ENCODE measurements at regions not wholly inside any gene's neighbourhood (a gene's known extent, or its start where the extent isn't known, plus 50 kb on each side); places are given as distances from the start of the nearest gene placed in this dataset.
A peak's percentile ranks its signal among the peaks of the same experiment; 100 is the strongest.
"Not testable (repeated sequence)": the region's sequence is repeated elsewhere in the genome, so short reads cannot be mapped to it uniquely, and the experiment has no call there.

- no peak for DNase-seq (ENCODE audit: missing footprints)
- intact Hi-C loops (cut with DNase I) = no loop called here
These were observed 200.7 kb downstream of the RPIA start for GRCh38 chr2:88892207-88892606.

GRCh38 chr2:88892788-88893187 lies 201.3 kb downstream of the RPIA start:
- intact Hi-C loops (cut with DNase I) = no loop called here
- DNase-seq (ENCODE audit: missing footprints) (no peak), ATAC-seq (no peak)

More at GRCh38 chr2:88892207-88892606, 200.7 kb downstream of the RPIA start:
- ATAC-seq = no peak

DNA sequence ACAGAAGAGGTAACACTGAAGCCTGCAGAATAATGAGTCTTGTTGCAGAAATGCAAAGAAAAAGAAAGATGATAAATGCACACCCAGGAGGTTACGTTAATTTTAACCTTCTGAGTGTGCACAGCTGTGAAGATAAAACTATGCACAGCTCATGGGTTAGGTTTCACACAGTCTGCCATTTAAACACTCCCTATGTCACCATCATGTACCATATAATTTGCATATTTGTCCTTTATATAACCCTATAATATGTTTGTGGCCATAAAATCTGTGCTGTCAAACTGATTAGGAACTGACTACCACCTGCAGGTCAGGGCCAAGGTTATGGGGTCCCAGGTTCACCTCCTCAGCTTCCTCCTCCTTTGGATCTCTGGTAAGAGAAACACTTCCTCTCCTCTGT lies 205.5 kb downstream of the RPIA start:
- no peak for ATAC-seq
- no peak for DNase-seq (ENCODE audit: missing footprints)
- intact Hi-C loops (cut with DNase I) = no loop called here

GRCh38 chr2:88897715-88898114 lies 206.2 kb downstream of the RPIA start:
- ATAC-seq (no peak), DNase-seq (ENCODE audit: missing footprints) (no peak)
- intact Hi-C loops (cut with DNase I) = no loop called here

GRCh38 chr2:88903749-88904353 lies 212.4 kb downstream of the RPIA start:
- ATAC-seq = peak; percentile 69
- DNase-seq (ENCODE audit: missing footprints) = no peak
- intact Hi-C loops (cut with DNase I) = loop anchor here (10.0 kb wide), 1 partner anchor 51 kb away; no protein-coding TSS in a partner anchor

DNA sequence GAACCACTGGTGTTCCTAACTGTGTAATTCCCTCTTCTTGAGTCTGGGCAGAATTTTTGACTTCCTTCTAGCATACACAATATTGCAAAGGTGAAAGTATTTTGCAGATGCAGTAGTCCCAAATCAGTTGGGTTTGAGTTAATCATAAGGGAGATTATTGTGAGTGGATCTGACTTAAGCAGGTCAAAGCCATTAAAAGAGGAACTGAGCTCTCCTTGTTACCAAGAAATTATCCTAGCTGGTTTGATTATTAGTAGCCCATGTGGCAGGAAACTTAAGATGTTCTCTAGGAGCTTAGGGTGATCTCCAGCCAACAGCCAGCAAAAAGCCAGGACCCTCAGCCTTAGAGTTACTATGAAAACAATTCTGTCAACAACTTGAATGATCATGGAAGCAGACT lies 221.8 kb downstream of the RPIA start:
- ATAC-seq = no peak
- no peak for DNase-seq (ENCODE audit: missing footprints)
- intact Hi-C loops (cut with DNase I) = no loop called here

- no peak for DNase-seq (ENCODE audit: missing footprints)
- ATAC-seq = no peak
- intact Hi-C loops (cut with DNase I) = no loop called here
These were observed 227.7 kb downstream of the RPIA start for GRCh38 chr2:88919087-88919738.

GRCh38 chr2:88920399-88920798 lies 228.9 kb downstream of the RPIA start:
- not testable (repeated sequence) for DNase-seq (ENCODE audit: missing footprints)

DNA sequence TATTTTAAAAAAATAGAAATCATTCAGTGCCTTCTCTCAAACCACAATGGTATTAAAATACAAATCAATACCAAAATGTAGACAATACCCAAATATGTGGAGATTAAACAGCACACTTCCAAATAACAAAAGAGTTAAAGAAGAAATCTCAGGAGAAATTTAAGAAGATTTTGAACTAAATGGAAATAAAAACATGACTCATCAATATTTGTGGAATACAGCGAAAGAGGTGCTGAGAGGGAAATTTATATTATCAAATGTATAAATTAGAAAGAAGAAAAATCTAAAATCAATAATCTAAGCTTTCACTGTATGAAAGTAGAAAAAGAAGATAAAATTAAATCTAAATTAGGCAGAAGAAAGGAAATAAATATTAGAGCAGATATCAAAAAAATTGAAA lies 233.1 kb downstream of the RPIA start:
- no peak for ATAC-seq
- intact Hi-C loops (cut with DNase I) = no loop called here

More at GRCh38 chr2:88920399-88920798, 228.9 kb downstream of the RPIA start:
- ATAC-seq; intact Hi-C loops (cut with DNase I): not testable (repeated sequence)

GRCh38 chr2:88925770-88926462 lies 234.4 kb downstream of the RPIA start:
- no peak for DNase-seq (ENCODE audit: missing footprints)
- intact Hi-C loops (cut with DNase I) = no loop called here
- ATAC-seq = no peak

More for the DNA sequence above, 233.1 kb downstream of the RPIA start:
- no peak for DNase-seq (ENCODE audit: missing footprints)

DNA sequence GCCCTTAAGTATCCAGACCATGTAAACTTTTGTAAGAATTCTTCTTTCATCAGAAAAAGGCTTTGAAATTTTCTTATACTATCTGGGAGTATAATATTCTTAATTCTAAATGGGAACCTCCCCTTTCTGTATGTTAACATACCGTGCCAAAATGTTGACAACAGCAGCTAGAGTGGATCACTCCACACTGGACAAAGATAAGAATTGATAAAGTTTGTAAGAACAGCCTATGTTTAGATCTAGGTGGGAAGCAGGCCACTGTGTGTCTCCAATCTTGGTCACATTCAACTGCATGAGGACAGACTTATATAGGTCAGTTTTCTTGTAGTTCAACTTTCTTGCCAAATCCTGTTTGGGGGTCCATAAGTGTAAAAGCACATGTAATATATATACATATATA lies 235.7 kb downstream of the RPIA start:
- intact Hi-C loops (cut with DNase I) = no loop called here
- ATAC-seq = peak; percentile 44
- no peak for DNase-seq (ENCODE audit: missing footprints)

DNA sequence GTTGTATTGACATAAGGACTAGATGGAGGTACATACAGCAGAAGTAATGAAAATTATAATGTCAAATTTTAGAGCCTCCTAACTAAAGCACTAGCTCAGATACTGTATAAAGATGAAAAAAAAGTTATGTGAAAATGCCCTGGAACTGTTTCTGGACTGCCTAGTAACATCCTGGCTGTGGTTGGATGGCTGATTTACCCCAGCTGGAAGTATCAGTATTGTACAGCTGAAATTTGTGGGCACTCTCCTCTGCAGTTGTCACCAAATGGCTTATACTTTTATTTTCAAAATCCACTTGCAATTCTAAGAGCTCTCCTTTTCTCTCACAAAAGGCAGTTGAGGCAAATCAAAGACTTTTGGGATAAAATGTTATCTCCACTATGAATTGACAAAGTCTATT lies 239.2 kb downstream of the RPIA start:
- no peak for DNase-seq (ENCODE audit: missing footprints)
- no peak for ATAC-seq
- intact Hi-C loops (cut with DNase I) = loop anchor here (5.0 kb wide), 1 partner anchor 53 kb away; no protein-coding TSS in a partner anchor

DNA sequence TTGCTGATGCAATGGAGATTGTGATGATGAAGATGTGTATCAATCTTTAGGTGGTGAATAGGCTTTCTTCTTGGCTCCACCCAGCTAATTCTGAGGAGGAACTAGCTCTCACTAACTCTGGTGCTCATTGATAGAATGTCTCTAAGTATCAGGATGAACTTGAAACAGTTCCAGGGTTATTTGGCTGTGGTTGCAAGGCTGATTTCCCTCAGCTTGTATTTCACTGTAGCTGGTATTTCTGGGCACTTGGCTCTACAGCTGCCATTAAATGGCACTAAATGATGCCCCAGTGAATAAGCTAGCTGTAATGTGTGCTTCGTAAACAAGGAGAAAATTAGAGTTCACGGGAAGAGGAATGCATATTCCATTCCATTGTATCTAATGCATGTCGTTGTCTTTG lies 241.2 kb downstream of the RPIA start:
- peak; percentile 42 for ATAC-seq
- intact Hi-C loops (cut with DNase I) = loop anchor here (5.0 kb wide), 1 partner anchor 55 kb away; no protein-coding TSS in a partner anchor

DNA sequence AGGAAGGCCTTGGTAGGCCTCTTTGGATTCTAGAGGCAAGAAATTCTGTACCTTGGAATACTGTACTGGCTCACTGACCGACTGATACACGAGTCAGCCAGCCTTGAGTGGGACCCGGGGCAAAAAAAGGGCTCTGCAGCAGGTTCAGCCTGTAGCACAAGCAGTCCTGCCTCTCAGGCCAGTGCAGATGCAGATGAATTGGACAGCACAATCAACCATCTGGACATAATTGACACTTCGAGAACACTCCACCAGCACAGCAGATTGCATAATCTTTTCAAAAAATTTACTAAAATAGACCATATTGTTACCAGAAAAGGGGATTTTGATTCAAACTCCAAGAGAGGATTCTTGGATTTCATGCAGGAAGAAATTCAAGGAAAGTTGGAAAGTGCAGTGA lies 241.6 kb downstream of the RPIA start:
- DNase-seq (ENCODE audit: missing footprints) = no peak
- intact Hi-C loops (cut with DNase I) = loop anchor here (5.0 kb wide), 1 partner anchor 56 kb away; no protein-coding TSS in a partner anchor
- no peak for ATAC-seq

More for the DNA sequence above, 241.2 kb downstream of the RPIA start:
- no peak for DNase-seq (ENCODE audit: missing footprints)

DNA sequence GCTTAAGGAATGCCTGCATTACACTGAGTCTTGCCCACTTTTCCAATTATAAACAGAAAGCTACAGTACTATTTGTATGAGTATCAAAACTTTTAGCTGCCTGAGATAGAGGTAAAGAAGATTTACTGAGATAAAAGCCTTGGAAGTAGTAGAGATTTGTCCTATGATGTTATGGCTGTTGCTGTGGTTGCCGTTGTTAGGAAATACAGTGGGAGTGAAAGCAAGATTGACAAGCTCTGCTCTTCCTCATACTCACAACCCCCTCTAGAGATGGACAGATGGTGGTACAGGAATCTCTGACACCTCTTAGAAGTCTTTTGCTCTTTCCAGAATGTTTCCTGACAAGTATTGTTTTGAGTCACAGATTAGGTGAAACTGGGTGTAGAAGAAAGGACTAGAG lies 242.5 kb downstream of the RPIA start:
- DNase-seq (ENCODE audit: missing footprints) (no peak), ATAC-seq (no peak)
- intact Hi-C loops (cut with DNase I) = loop anchor here (5.0 kb wide), 1 partner anchor 57 kb away; no protein-coding TSS in a partner anchor

GRCh38 chr2:88941178-88941577 lies 249.7 kb downstream of the RPIA start:
- DNase-seq (ENCODE audit: missing footprints); ATAC-seq; intact Hi-C loops (cut with DNase I): not testable (repeated sequence)

- ATAC-seq = no peak
- DNase-seq (ENCODE audit: missing footprints) = no peak
- intact Hi-C loops (cut with DNase I) = no loop called here
These were observed 251.3 kb downstream of the RPIA start for GRCh38 chr2:88942798-88943197.

DNA sequence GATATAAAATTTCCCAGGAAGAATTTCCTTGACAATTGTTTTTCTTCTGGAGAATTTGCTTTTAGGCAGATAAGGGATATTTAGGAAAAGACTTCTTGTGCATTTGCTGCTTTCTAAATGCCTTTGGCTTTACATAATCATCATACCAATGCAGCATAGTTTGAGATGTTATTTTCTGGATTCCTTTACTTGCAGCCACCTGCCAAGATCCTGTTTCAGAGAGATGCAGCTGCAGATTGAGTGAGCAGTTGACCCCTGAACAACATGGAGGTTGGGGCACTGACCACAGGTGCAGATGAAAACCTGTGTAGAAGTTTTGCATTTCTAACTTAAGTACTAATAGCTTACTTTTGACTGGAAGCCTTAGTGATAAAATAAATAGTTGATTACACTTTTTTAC lies 257.9 kb downstream of the RPIA start:
- DNase-seq (ENCODE audit: missing footprints) (no peak), ATAC-seq (no peak)
- intact Hi-C loops (cut with DNase I) = no loop called here

GRCh38 chr2:88950010-88950409 lies 258.5 kb downstream of the RPIA start:
- intact Hi-C loops (cut with DNase I) = loop anchor here (10.0 kb wide), 1 partner anchor 45 kb away; no protein-coding TSS in a partner anchor
- DNase-seq (ENCODE audit: missing footprints) = no peak
- ATAC-seq = no peak

- ATAC-seq (no peak), DNase-seq (ENCODE audit: missing footprints) (no peak)
- intact Hi-C loops (cut with DNase I) = loop anchor here (10.0 kb wide), 1 partner anchor 51 kb away; no protein-coding TSS in a partner anchor
These were observed 264.1 kb downstream of the RPIA start for GRCh38 chr2:88955607-88956006.

Data from Right ventricle myocardium inferior (tissue), 1 donor.